Testis (tissue), 2 donors: ENCODE measurements at regions not wholly inside any gene's neighbourhood (a gene's known extent, or its start where the extent isn't known, plus 50 kb on each side); places are given as distances from the start of the nearest gene placed in this dataset.

Experiments used
- POLR2A ChIP-seq: fragments of 450-650 bp; IDR thresholded peaks from one replicate; pipeline ENCODE4 v1.6.1; 2017; ENCODE audit warnings: antibody characterized with exemption, mild to moderate bottlenecking, moderate library complexity
- TF ChIP-seq, protein P1 (sequence below), 3 experiments: fragments of 450-650 bp in 2 of 3; fragments of 200-600 bp in 1 of 3; sonication (generic) in 1 of 3; IDR thresholded peaks; one replicate each; pipeline ENCODE4 v1.5.1; 2016 to 2019; ENCODE audit warnings: antibody characterized with exemption in 3 of 3, mild to moderate bottlenecking in 2 of 3, moderate library complexity in 1 of 3

DNA sequence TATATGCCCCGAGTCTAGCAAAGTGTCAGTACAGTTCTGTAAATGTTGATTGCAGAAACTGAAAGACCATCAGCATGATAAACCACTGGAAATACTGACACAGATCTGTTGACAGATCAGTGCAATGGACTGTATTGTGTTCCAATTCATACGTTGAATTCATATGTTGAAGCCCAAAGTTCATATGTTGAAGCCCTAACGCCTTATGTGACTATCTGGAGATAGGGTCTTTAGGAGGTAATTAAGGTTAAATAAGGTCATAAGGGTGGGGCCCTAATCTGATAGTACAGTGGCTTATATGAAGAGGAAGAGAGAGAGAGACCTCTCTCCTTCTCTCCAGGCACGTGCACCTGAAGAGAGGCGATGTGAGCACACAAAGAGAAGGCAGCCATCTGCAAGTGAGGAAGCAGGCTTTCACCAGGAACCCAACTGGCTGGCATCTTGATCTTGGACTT is 144.7 kb downstream of the MRPL39 start:
- TF ChIP-seq, protein P1, sequence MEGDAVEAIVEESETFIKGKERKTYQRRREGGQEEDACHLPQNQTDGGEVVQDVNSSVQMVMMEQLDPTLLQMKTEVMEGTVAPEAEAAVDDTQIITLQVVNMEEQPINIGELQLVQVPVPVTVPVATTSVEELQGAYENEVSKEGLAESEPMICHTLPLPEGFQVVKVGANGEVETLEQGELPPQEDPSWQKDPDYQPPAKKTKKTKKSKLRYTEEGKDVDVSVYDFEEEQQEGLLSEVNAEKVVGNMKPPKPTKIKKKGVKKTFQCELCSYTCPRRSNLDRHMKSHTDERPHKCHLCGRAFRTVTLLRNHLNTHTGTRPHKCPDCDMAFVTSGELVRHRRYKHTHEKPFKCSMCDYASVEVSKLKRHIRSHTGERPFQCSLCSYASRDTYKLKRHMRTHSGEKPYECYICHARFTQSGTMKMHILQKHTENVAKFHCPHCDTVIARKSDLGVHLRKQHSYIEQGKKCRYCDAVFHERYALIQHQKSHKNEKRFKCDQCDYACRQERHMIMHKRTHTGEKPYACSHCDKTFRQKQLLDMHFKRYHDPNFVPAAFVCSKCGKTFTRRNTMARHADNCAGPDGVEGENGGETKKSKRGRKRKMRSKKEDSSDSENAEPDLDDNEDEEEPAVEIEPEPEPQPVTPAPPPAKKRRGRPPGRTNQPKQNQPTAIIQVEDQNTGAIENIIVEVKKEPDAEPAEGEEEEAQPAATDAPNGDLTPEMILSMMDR (IDR thresholded peaks at IDR 0.05): no peak
- TF ChIP-seq POLR2A: no peak
